ENCODE measurements at regions not wholly inside any gene's neighbourhood (a gene's known extent, or its start where the extent isn't known, plus 50 kb on each side); places are given as distances from the start of the nearest gene placed in this dataset.

- H4K20me1 ChIP-seq (ENCODE audit: insufficient read depth, low read length) = no peaks in the 10 kb centered on the region
- no peaks in the 10 kb centered on the region for H3K79me2 ChIP-seq (ENCODE audit: low read length)
- no peaks in the 10 kb centered on the region for H3K36me3 ChIP-seq (replicated peaks; ENCODE audit: insufficient read depth, low read length)
- no peak for DNase-seq
- H3K9ac ChIP-seq (ENCODE audit: low read length) = no peak overlapping the region
- no peaks in the 10 kb centered on the region for H3K27me3 ChIP-seq (replicated peaks; ENCODE audit: insufficient read depth, low read length)
- no peak for TF ChIP-seq CTCF (IDR thresholded peaks at IDR 0.05; ENCODE audit: low read length)
- no peak for TF ChIP-seq EZH2phosphoT487 (IDR thresholded peaks at IDR 0.05; ENCODE audit: low read length)
- TF ChIP-seq EZH2 (optimal IDR thresholded peaks at IDR 0.05; ENCODE audit: low read depth, low read length) = no peak
- H2AFZ ChIP-seq (ENCODE audit: low read length) = no peak overlapping the region
- H3F3A ChIP-seq (ENCODE audit: insufficient read depth, low read length) = no peaks in the 10 kb centered on the region
- no peaks in the 10 kb centered on the region for H3K9me3 ChIP-seq (replicated peaks; ENCODE audit: insufficient read depth, low read length)
- no peak overlapping the region for H3K4me2 ChIP-seq (ENCODE audit: low read depth, low read length)
- H3K27ac ChIP-seq (ENCODE audit: low read length) = no peak overlapping the region
- no peak overlapping the region for H3K4me3 ChIP-seq (ENCODE audit: low read length)
- no peaks in the 10 kb centered on the region for H3K9me2 ChIP-seq (replicated peaks; ENCODE audit: insufficient read depth, low read length)
- no peaks in the 10 kb centered on the region for H3K4me1 ChIP-seq (ENCODE audit: low read length)
Observed at GRCh38 chr9:18124760-18125159, 349.2 kb upstream of the ADAMTSL1 start.

GRCh38 chr9:18126831-18127498 is 347.0 kb upstream of the ADAMTSL1 start:
- Histone ChIP-seq H3K9ac (ENCODE audit: low read length) (no peak overlapping the region), H3K9me3 (replicated peaks; ENCODE audit: insufficient read depth, low read length) (no peaks in the 10 kb centered on the region), H4K20me1 (ENCODE audit: insufficient read depth, low read length) (no peaks in the 10 kb centered on the region), H3K4me2 (ENCODE audit: low read depth, low read length) (no peak overlapping the region), H3K27me3 (replicated peaks; ENCODE audit: insufficient read depth, low read length) (no peaks in the 10 kb centered on the region), H3F3A (ENCODE audit: insufficient read depth, low read length) (no peaks in the 10 kb centered on the region), H3K9me2 (replicated peaks; ENCODE audit: insufficient read depth, low read length) (no peaks in the 10 kb centered on the region), H3K36me3 (replicated peaks; ENCODE audit: insufficient read depth, low read length) (no peaks in the 10 kb centered on the region), H3K4me3 (ENCODE audit: low read length) (no peak overlapping the region), H3K27ac (ENCODE audit: low read length) (no peak overlapping the region), H3K79me2 (ENCODE audit: low read length) (no peaks in the 10 kb centered on the region), H2AFZ (ENCODE audit: low read length) (no peak overlapping the region), H3K4me1 (ENCODE audit: low read length) (no peaks in the 10 kb centered on the region)
- DNase-seq = no peak
- TF ChIP-seq EZH2 (optimal IDR thresholded peaks at IDR 0.05; ENCODE audit: low read depth, low read length) (no peak), CTCF (IDR thresholded peaks at IDR 0.05; ENCODE audit: low read length) (no peak), EZH2phosphoT487 (IDR thresholded peaks at IDR 0.05; ENCODE audit: low read length) (no peak)

GRCh38 chr9:18127499-18127875 is 346.5 kb upstream of the ADAMTSL1 start:
- Histone ChIP-seq H3K9me3 (replicated peaks; ENCODE audit: insufficient read depth, low read length) (no peaks in the 10 kb centered on the region), H4K20me1 (ENCODE audit: insufficient read depth, low read length) (no peaks in the 10 kb centered on the region), H2AFZ (ENCODE audit: low read length) (no peak overlapping the region), H3K27me3 (replicated peaks; ENCODE audit: insufficient read depth, low read length) (no peaks in the 10 kb centered on the region), H3K36me3 (replicated peaks; ENCODE audit: insufficient read depth, low read length) (no peaks in the 10 kb centered on the region), H3K4me3 (ENCODE audit: low read length) (no peak overlapping the region), H3K4me2 (ENCODE audit: low read depth, low read length) (no peak overlapping the region), H3K4me1 (ENCODE audit: low read length) (no peaks in the 10 kb centered on the region), H3K27ac (ENCODE audit: low read length) (no peak overlapping the region), H3K79me2 (ENCODE audit: low read length) (no peaks in the 10 kb centered on the region), H3F3A (ENCODE audit: insufficient read depth, low read length) (no peaks in the 10 kb centered on the region), H3K9ac (ENCODE audit: low read length) (no peak overlapping the region), H3K9me2 (replicated peaks; ENCODE audit: insufficient read depth, low read length) (no peaks in the 10 kb centered on the region)
- no peak for DNase-seq
- TF ChIP-seq CTCF (IDR thresholded peaks at IDR 0.05; ENCODE audit: low read length) (no peak), EZH2 (optimal IDR thresholded peaks at IDR 0.05; ENCODE audit: low read depth, low read length) (no peak), EZH2phosphoT487 (IDR thresholded peaks at IDR 0.05; ENCODE audit: low read length) (no peak)

All from MM.1S (cell line).